ENCODE measurements at regions not wholly inside any gene's neighbourhood (a gene's known extent, or its start where the extent isn't known, plus 50 kb on each side); places are given as distances from the start of the nearest gene placed in this dataset.

- no peak for FAIRE-seq
- BruUV-seq (replicated peaks) = no TSS peak
- dilution Hi-C loops (cut with MboI; ENCODE audit: extremely low pct_ligation_motif_present, low sequenced_read_pairs) = no loop called here
These were observed 68.1 kb upstream of the ITPRID2 start for GRCh38 chr2:181823405-181823804.

More at GRCh38 chr2:181823405-181823804, 68.1 kb upstream of the ITPRID2 start:
- TF ChIP-seq POLR2AphosphoS5 (IDR thresholded peaks at IDR 0.05; ENCODE audit: insufficient read depth, low read depth, low read length) (no peak), FOS (IDR thresholded peaks at IDR 0.05; ENCODE audit: borderline replicate concordance, insufficient read depth, low read length) (no peak), MAX (IDR thresholded peaks at IDR 0.05; ENCODE audit: insufficient read depth, insufficient read length) (no peak), MYC (IDR thresholded peaks at IDR 0.05; ENCODE audit: low read depth, low read length) (no peak), POLR2A (IDR thresholded peaks at IDR 0.05; ENCODE audit: low read depth, low read length) (no peak), CTCF (IDR thresholded peaks at IDR 0.05; ENCODE audit: extremely low read depth in 1 of 2, insufficient read depth in 1 of 2, low read depth in 1 of 2, low read length in 2 of 2) (no peak), EZH2 (IDR thresholded peaks at IDR 0.05; ENCODE audit: borderline replicate concordance, low read depth, low read length, severe bottlenecking) (no peak), GATA2 (IDR thresholded peaks at IDR 0.05; ENCODE audit: insufficient read depth, insufficient read length, low read depth, low read length) (no peak), JUN (IDR thresholded peaks at IDR 0.05; ENCODE audit: borderline replicate concordance, insufficient read depth, insufficient read length, low read depth) (no peak)
- Histone ChIP-seq H3K27ac (ENCODE audit: insufficient read depth, low read depth, low read length) (no peak overlapping the region), H3K27me3 (ENCODE audit: control insufficient read depth in 2 of 2, insufficient read depth in 2 of 2, low read length in 2 of 2) (no peaks in the 10 kb centered on the region), H3K79me2 (ENCODE audit: control insufficient read depth, insufficient read depth, low read length) (no peaks in the 10 kb centered on the region), H3K4me3 (replicated peaks in 1 of 3; ENCODE audit: insufficient read depth in 1 of 3, low read depth in 1 of 3, low read length in 3 of 3) (no peak overlapping the region), H3K9me1 (replicated peaks; ENCODE audit: control insufficient read depth, extremely low read depth, insufficient read depth, low read length) (no peaks in the 10 kb centered on the region), H2AFZ (ENCODE audit: low read depth, low read length) (no peak overlapping the region), H3K4me2 (ENCODE audit: insufficient read depth, low read length) (no peak overlapping the region), H4K20me1 (replicated peaks; ENCODE audit: control insufficient read depth, extremely low read depth, insufficient read depth, low read length) (no peaks in the 10 kb centered on the region), H3K4me1 (ENCODE audit: control insufficient read depth, extremely low read depth, insufficient read depth, low read length) (peaks cover 5% of the 10 kb centered on the region), H3K36me3 (ENCODE audit: control insufficient read depth in 2 of 2, extremely low read depth in 1 of 2, insufficient read depth in 2 of 2, low read length in 2 of 2) (no peaks in the 10 kb centered on the region), H3K9me3 (replicated peaks; ENCODE audit: control insufficient read depth, insufficient read depth, low read length) (no peaks in the 10 kb centered on the region), H3K9ac (replicated peaks; ENCODE audit: extremely low read depth, insufficient read depth, low read length) (no peak overlapping the region)
- intact Hi-C loops (cut with micrococcal nuclease) = no loop called here
- no peak for DNase-seq (ENCODE audit: low read depth, low spot score)
- ChIA-PET CTCF (interaction anchor here (0.8 kb wide), 1 partner anchor 600 kb away, joined by 4 read pairs; no protein-coding TSS in a partner anchor), POLR2A (no interaction called here)

All from endothelial cell of umbilical vein (primary cell).